Neural progenitor cell (in vitro differentiated cells): ENCODE measurements at regions not wholly inside any gene's neighbourhood (a gene's known extent, or its start where the extent isn't known, plus 50 kb on each side); places are given as distances from the start of the nearest gene placed in this dataset.

Experiments
- DNase-seq: peaks from one replicate; pipeline ENCODE4 v3.0.0-alpha.2; 2016; ENCODE audit warnings: low spot score
- H2AFZ ChIP-seq: fragments of 200-600 bp; sonication (generic); replicated peaks from 2 replicates; pipeline ENCODE4 v1.6.1; 2016; ENCODE audit warnings: antibody characterized with exemption
- H3F3A ChIP-seq: fragments of 200-600 bp; sonication (generic); 2 replicates; pipeline ENCODE4 v1.6.1; 2016; ENCODE audit warnings: antibody characterized with exemption, low read depth
- H3K27ac ChIP-seq: fragments of 200-600 bp; sonication (generic); 2 replicates; pipeline ENCODE4 v1.5.1; 2016; ENCODE audit warnings: mild to moderate bottlenecking
- H3K27me3 ChIP-seq: fragments of 200-600 bp; sonication (generic); 2 replicates; pipeline ENCODE4 v1.6.1; 2016; ENCODE audit warnings: mild to moderate bottlenecking, moderate library complexity
- H3K36me3 ChIP-seq: fragments of 200-600 bp; sonication (generic); 2 replicates; pipeline ENCODE4 v1.5.1; 2016
- H3K4me1 ChIP-seq: fragments of 200-600 bp; sonication (generic); 2 replicates; pipeline ENCODE4 v1.6.1; 2016; ENCODE audit warnings: mixed run types
- H3K4me2 ChIP-seq: fragments of 200-600 bp; sonication (generic); 2 replicates; pipeline ENCODE4 v1.6.1; 2016
- H3K4me3 ChIP-seq: fragments of 200-600 bp; sonication (generic); 2 replicates; pipeline ENCODE4 v1.5.1; 2016
- H3K79me2 ChIP-seq: fragments of 200-600 bp; sonication (generic); 2 replicates; pipeline ENCODE4 v1.6.1; 2016; ENCODE audit warnings: low read depth
- H3K9ac ChIP-seq: fragments of 200-600 bp; sonication (generic); 2 replicates; pipeline ENCODE4 v1.6.1; 2016
- H3K9me3 ChIP-seq: fragments of 200-600 bp; sonication (generic); 2 replicates; pipeline ENCODE4 v1.5.1; 2016; ENCODE audit warnings: low read depth
- H4K20me1 ChIP-seq: fragments of 200-600 bp; sonication (generic); 2 replicates; pipeline ENCODE4 v1.6.1; 2016; ENCODE audit warnings: low read depth
- H3K27ac Mint-ChIP-seq: 3 replicates; pipeline ENCODE4 v1.8.0; 2021; ENCODE audit warnings: mixed read lengths
- H3K27me3 Mint-ChIP-seq: 2 replicates; pipeline ENCODE4 v1.8.0; 2022; ENCODE audit warnings: low read depth, mild to moderate bottlenecking, inconsistent platforms, moderate library complexity, mixed read lengths; ENCODE audit not compliant: insufficient read depth
- H3K36me3 Mint-ChIP-seq: 3 replicates; pipeline ENCODE4 v1.8.0; 2021; ENCODE audit warnings: mixed read lengths
- H3K4me1 Mint-ChIP-seq: 3 replicates; pipeline ENCODE4 v1.8.0; 2021; ENCODE audit warnings: mixed read lengths
- H3K4me3 Mint-ChIP-seq: 3 replicates; pipeline ENCODE4 v1.8.0; 2021; ENCODE audit warnings: mild to moderate bottlenecking, moderate library complexity, mixed read lengths
- H3K9me3 Mint-ChIP-seq: 3 replicates; pipeline ENCODE4 v1.8.0; 2020; ENCODE audit warnings: mixed read lengths
- CTCF ChIP-seq: fragments of 200-600 bp; sonication (generic); IDR thresholded peaks from 2 replicates; pipeline ENCODE4 v1.5.1; 2017; ENCODE audit warnings: antibody characterized with exemption, mild to moderate bottlenecking
- EZH2 ChIP-seq: fragments of 200-600 bp; sonication (generic); IDR thresholded peaks from 2 replicates; pipeline ENCODE4 v1.6.1; 2017; ENCODE audit warnings: antibody characterized with exemption, mild to moderate bottlenecking, moderate library complexity
- EZH2phosphoT487 ChIP-seq: fragments of 200-600 bp; sonication (generic); IDR thresholded peaks from 2 replicates; pipeline ENCODE4 v1.6.1; 2017; ENCODE audit warnings: antibody characterized with exemption

GRCh38 chrX:39971760-39972159 lies 126.0 kb downstream of the BCOR start:
- Mint-ChIP-seq H3K4me3 (no peak overlapping the region), H3K27ac (no peak overlapping the region)

GRCh38 chrX:39972340-39972739 lies 125.4 kb downstream of the BCOR start:
- H3K36me3 Mint-ChIP-seq: no peaks in the 10 kb centered on the region
- peaks cover 4% of the 10 kb centered on the region for H3K27me3 Mint-ChIP-seq
- peaks cover 8% of the 10 kb centered on the region for H3F3A ChIP-seq
- H3K4me1 Mint-ChIP-seq: peaks cover 20% of the 10 kb centered on the region
- no peaks in the 10 kb centered on the region for H3K36me3 ChIP-seq
- TF ChIP-seq CTCF (no peak), EZH2phosphoT487 (no peak), EZH2 (no peak)
- H2AFZ ChIP-seq: no peak overlapping the region
- no peak overlapping the region for H3K4me3 ChIP-seq
- no peaks in the 10 kb centered on the region for H4K20me1 ChIP-seq
- H3K27ac Mint-ChIP-seq: no peak overlapping the region
- H3K9me3 ChIP-seq: no peaks in the 10 kb centered on the region
- H3K9ac ChIP-seq: no peak overlapping the region
- H3K4me2 ChIP-seq: no peak overlapping the region
- no peaks in the 10 kb centered on the region for H3K79me2 ChIP-seq
- DNase-seq: no peak
- H3K27ac ChIP-seq: no peak overlapping the region
- no peak overlapping the region for H3K4me3 Mint-ChIP-seq
- H3K9me3 Mint-ChIP-seq: peaks cover 27% of the 10 kb centered on the region
- H3K27me3 ChIP-seq: no peaks in the 10 kb centered on the region
- peaks cover 20% of the 10 kb centered on the region for H3K4me1 ChIP-seq

More at GRCh38 chrX:39971760-39972159, 126.0 kb downstream of the BCOR start:
- Histone ChIP-seq H2AFZ (no peak overlapping the region), H3K27ac (no peak overlapping the region), H3K9me3 (no peaks in the 10 kb centered on the region), H3K36me3 (no peaks in the 10 kb centered on the region), H3K9ac (no peak overlapping the region), H3K79me2 (no peaks in the 10 kb centered on the region), H3K4me3 (no peak overlapping the region), H3K27me3 (no peaks in the 10 kb centered on the region), H3F3A (peaks cover 8% of the 10 kb centered on the region), H4K20me1 (no peaks in the 10 kb centered on the region), H3K4me2 (no peak overlapping the region), H3K4me1 (peaks cover 20% of the 10 kb centered on the region)
- no peak for TF ChIP-seq EZH2
- TF ChIP-seq CTCF: no peak
- no peak for TF ChIP-seq EZH2phosphoT487
- no peak for DNase-seq
- H3K4me1 Mint-ChIP-seq: peaks cover 21% of the 10 kb centered on the region
- peaks cover 4% of the 10 kb centered on the region for H3K27me3 Mint-ChIP-seq
- no peaks in the 10 kb centered on the region for H3K36me3 Mint-ChIP-seq
- peaks cover 27% of the 10 kb centered on the region for H3K9me3 Mint-ChIP-seq

GRCh38 chrX:39973810-39974209 lies 123.9 kb downstream of the BCOR start:
- Histone ChIP-seq H3K9me3 (no peaks in the 10 kb centered on the region), H3K9ac (no peak overlapping the region), H4K20me1 (no peaks in the 10 kb centered on the region), H3K27ac (no peak overlapping the region), H3K79me2 (no peaks in the 10 kb centered on the region), H3K4me3 (no peak overlapping the region), H3K36me3 (no peaks in the 10 kb centered on the region), H3F3A (peaks cover 5% of the 10 kb centered on the region), H3K4me2 (no peak overlapping the region), H3K27me3 (no peaks in the 10 kb centered on the region), H2AFZ (no peak overlapping the region), H3K4me1 (peaks cover 13% of the 10 kb centered on the region)
- TF ChIP-seq CTCF (no peak), EZH2phosphoT487 (no peak), EZH2 (no peak)
- Mint-ChIP-seq H3K36me3 (no peaks in the 10 kb centered on the region), H3K27me3 (peaks cover 4% of the 10 kb centered on the region), H3K27ac (no peak overlapping the region), H3K9me3 (peaks cover 27% of the 10 kb centered on the region), H3K4me3 (no peak overlapping the region), H3K4me1 (peaks cover 17% of the 10 kb centered on the region)
- DNase-seq: no peak
